HepG2 (cell line): ENCODE measurements at regions not wholly inside any gene's neighbourhood (a gene's known extent, or its start where the extent isn't known, plus 50 kb on each side); places are given as distances from the start of the nearest gene placed in this dataset.

Source experiments
- ATAC-seq: fragments of 200-7000 bp; cut with Tn5 transposase; 3 replicates; pipeline ENCODE4 v1.9.1; 2020; ENCODE audit warnings: mild to moderate bottlenecking, moderate library complexity
- BruUV-seq: library from RNA; stranded (reverse); fragments of 400-500 nt; replicated peaks from 2 replicates; lab custom pipeline; 2021; lab: Mats Ljungman, UMichigan
- CTCF ChIA-PET: fragments of 300-600 bp; formaldehyde crosslinking; extraction: SDS; loops from one replicate; lab custom pipeline; 2021; ENCODE audit warnings: low total read pairs, inconsistent platforms, low intra/inter-chr PET ratio; lab: Yijun Ruan, JAX
- POLR2A ChIA-PET: fragments of 350-600 bp; sonication (Branson Sonifier 250); formaldehyde crosslinking; loops from one replicate; lab custom pipeline; 2020; ENCODE audit warnings: antibody characterized with exemption, inconsistent platforms; lab: Yijun Ruan, JAX
- DNase-seq: peaks from one replicate; pipeline ENCODE4 v3.0.0-alpha.2; 2015; ENCODE audit warnings: low spot score
- FAIRE-seq: peaks from 3 replicates; lab custom pipeline; 2011; peaks lifted over from hg19 to GRCh38; lab: Jason Lieb, UNC
- H2AFZ ChIP-seq: one replicate; pipeline ENCODE4 v1.6.1; 2011; ENCODE audit warnings: low read length, inconsistent platforms
- H3K27ac ChIP-seq: fragments of 300-600 bp; 3 replicates; pipeline ENCODE4 v1.8.0; 2011; ENCODE audit warnings: mixed run types, mild to moderate bottlenecking, mixed read lengths, low read length, inconsistent platforms; ENCODE audit not compliant: insufficient read depth; ENCODE audit errors: extremely low read length
- H3K27me3 ChIP-seq, 2 experiments: fragments of 200-600 bp in 1 of 2; 2 replicates in 1 of 2; 3 replicates in 1 of 2; pipeline versions ENCODE4 v1.6.0 to v1.8.0; 2011; ENCODE audit warnings: low read length in 2 of 2, mild to moderate bottlenecking in 2 of 2, moderate library complexity in 2 of 2, inconsistent platforms in 1 of 2; ENCODE audit not compliant: insufficient read depth in 2 of 2, control insufficient read depth in 1 of 2
- H3K36me3 ChIP-seq, 2 experiments: fragments of 200-600 bp in 1 of 2; replicated peaks in 1 of 2; 2 replicates in 1 of 2; 3 replicates in 1 of 2; pipeline versions ENCODE4 v1.5.1 to v1.8.0; 2011; ENCODE audit warnings: low read length in 2 of 2, inconsistent platforms in 1 of 2; ENCODE audit not compliant: insufficient read depth in 2 of 2, control insufficient read depth in 1 of 2
- H3K4me1 ChIP-seq: 2 replicates; pipeline ENCODE4 v1.5.1; 2012; ENCODE audit warnings: low read length, inconsistent platforms; ENCODE audit not compliant: insufficient read depth
- H3K4me2 ChIP-seq: 2 replicates; pipeline ENCODE4 v1.6.0; 2011; ENCODE audit warnings: low read depth, low read length, inconsistent platforms
- H3K4me3 ChIP-seq, 3 experiments: fragments of 200-600 bp in 1 of 3; sonication (generic), shearing (Covaris generic) in 1 of 3; replicated peaks in 1 of 3; 2 replicates each; pipeline ENCODE4 v1.5.1; 2011 to 2016; ENCODE audit warnings: low read length in 3 of 3, inconsistent platforms in 2 of 3, low read depth in 2 of 3, mild to moderate bottlenecking in 2 of 3, control low read depth in 1 of 3, mixed read lengths in 1 of 3; ENCODE audit not compliant: insufficient read depth in 1 of 3
- H3K79me2 ChIP-seq: one replicate; pipeline ENCODE4 v1.6.1; 2011; ENCODE audit warnings: low read length, inconsistent platforms; ENCODE audit not compliant: insufficient read depth
- H3K9ac ChIP-seq: 2 replicates; pipeline ENCODE4 v1.6.0; 2011; ENCODE audit warnings: mild to moderate bottlenecking, low read depth, low read length, inconsistent platforms; ENCODE audit not compliant: insufficient read depth
- H3K9me3 ChIP-seq: 2 replicates; pipeline ENCODE4 v1.5.1; 2012; ENCODE audit warnings: mild to moderate bottlenecking, low read length
- H4K20me1 ChIP-seq: 2 replicates; pipeline ENCODE4 v1.6.0; 2011; ENCODE audit warnings: inconsistent platforms, mild to moderate bottlenecking, low read length, moderate library complexity; ENCODE audit not compliant: insufficient read depth
- ATF7 ChIP-seq, 2 experiments: fragments of 450-650 bp in 1 of 2; sonication (generic) in 1 of 2; formaldehyde crosslinking in 1 of 2; IDR thresholded peaks; 2 replicates each; pipeline versions ENCODE4 v1.4.0 to v1.6.1; 2016 to 2020; ENCODE audit warnings: antibody characterized with exemption in 1 of 2, mild to moderate bottlenecking in 1 of 2, missing genetic modification reagents in 1 of 2
- BRCA1 ChIP-seq: sonication (generic); formaldehyde crosslinking; IDR thresholded peaks from 2 replicates; pipeline ENCODE4 v1.4.0; 2020; ENCODE audit warnings: missing genetic modification reagents
- FOXP4 ChIP-seq: sonication (generic); formaldehyde crosslinking; IDR thresholded peaks from 2 replicates; pipeline ENCODE4 v1.4.0; 2020; ENCODE audit warnings: missing genetic modification reagents
- IKZF1 ChIP-seq: fragments of 450-650 bp; IDR thresholded peaks from 2 replicates; pipeline ENCODE4 v1.7.1; 2016
- NAIF1 ChIP-seq: sonication (generic); formaldehyde crosslinking; IDR thresholded peaks from 2 replicates; pipeline ENCODE4 v1.5.0; 2020; ENCODE audit warnings: mild to moderate bottlenecking, missing genetic modification reagents, borderline replicate concordance
- NR2F6 ChIP-seq, 2 experiments: IDR thresholded peaks; 2 replicates each; pipeline ENCODE4 v1.6.1; 2016; ENCODE audit warnings: antibody characterized with exemption in 1 of 2, mild to moderate bottlenecking in 1 of 2
- PCBP2 ChIP-seq: fragments of 200-400 bp; formaldehyde crosslinking; optimal IDR thresholded peaks from 2 replicates; pipeline ENCODE3; 2018; ENCODE audit warnings: low read length, low read depth; ENCODE audit not compliant: poor library complexity, severe bottlenecking
- PREB ChIP-seq: sonication (generic); formaldehyde crosslinking; IDR thresholded peaks from 2 replicates; pipeline ENCODE4 v1.4.0; 2020; ENCODE audit warnings: missing genetic modification reagents
- REL ChIP-seq: sonication (generic); formaldehyde crosslinking; conservative IDR thresholded peaks from 2 replicates; pipeline ENCODE4 v1.8.0; 2022; ENCODE audit warnings: mild to moderate bottlenecking, missing genetic modification reagents, moderate library complexity
- THAP7 ChIP-seq: sonication (generic); formaldehyde crosslinking; IDR thresholded peaks from 2 replicates; pipeline ENCODE4 v1.8.1; 2023; ENCODE audit warnings: mild to moderate bottlenecking, missing genetic modification reagents
- ZFP36L1 ChIP-seq: sonication (generic); formaldehyde crosslinking; IDR thresholded peaks from 2 replicates; pipeline ENCODE4 v1.8.0; 2022; ENCODE audit warnings: mild to moderate bottlenecking, missing genetic modification reagents, moderate library complexity
- ZNF142 ChIP-seq: sonication (generic); formaldehyde crosslinking; IDR thresholded peaks from 2 replicates; pipeline ENCODE4 v1.4.0; 2020; ENCODE audit warnings: missing genetic modification reagents
- ZNF468 ChIP-seq: sonication (generic); formaldehyde crosslinking; IDR thresholded peaks from 2 replicates; pipeline ENCODE4 v1.8.0; 2022; ENCODE audit warnings: mild to moderate bottlenecking, moderate library complexity, missing genetic modification reagents
- WGBS: methylation state at CpG from one replicate; pipeline ENCODE4 v1.1.6; 2017; ENCODE audit warnings: low lambda C conversion rate; 5-methylcytosine and 5-hydroxymethylcytosine counted together
- in situ Hi-C: cut with HindIII; loops from 2 replicates; pipeline ENCODE4 v1.10.0; 2017; ENCODE audit warnings: low pct_unique_long_range_greater_than_20kb; ENCODE audit not compliant: extremely low pct_ligation_motif_present
- intact Hi-C: fragments of 100-400 bp; cut with micrococcal nuclease; formaldehyde crosslinking; loops from one replicate; pipeline ENCODE4 v1.10.0; 2022; ENCODE audit not compliant: unreplicated experiment

- Histone ChIP-seq H3K27ac (no peak overlapping the region), H3K4me3 (no peak overlapping the region), H3K4me1 (no peaks in the 10 kb centered on the region), H3K27me3 (peaks cover 0 to 14% of the 10 kb centered on the region in 2 experiments; a peak in 3 of 5 replicates), H3K9me3 (peaks cover 6% of the 10 kb centered on the region; the same call in 1 of the 2 replicates), H3K36me3 (no peaks in the 10 kb centered on the region), H3K4me2 (no peak overlapping the region), H3K9ac (no peak overlapping the region), H2AFZ (no peak overlapping the region), H4K20me1 (no peaks in the 10 kb centered on the region), H3K79me2 (no peaks in the 10 kb centered on the region)
- no peak for FAIRE-seq
- TF ChIP-seq ATF7 (IDR thresholded peaks at IDR 0.05) (no peak), ATF7 (CRISPR knock-in tag; IDR thresholded peaks at IDR 0.05) (no peak), ZFP36L1 (CRISPR knock-in tag) (no peak), ZNF468 (CRISPR knock-in tag) (no peak), THAP7 (no peak), PREB (no peak), NR2F6 (IDR thresholded peaks at IDR 0.05) (no peak), NR2F6 (CRISPR knock-in tag; IDR thresholded peaks at IDR 0.05) (no peak), PCBP2 (no peak), REL (no peak), BRCA1 (no peak), IKZF1 (no peak), ZNF142 (CRISPR knock-in tag) (no peak), NAIF1 (CRISPR knock-in tag) (no peak), FOXP4 (CRISPR knock-in tag) (no peak)
- BruUV-seq, result no TSS peak
- 3% methylated on average over 5 of the region's 7 CpGs for WGBS
- intact Hi-C loops (no loop called here), in situ Hi-C loops (no loop called here)
- CTCF ChIA-PET, result no interaction called here
- POLR2A ChIA-PET, result no interaction called here
- no peak for ATAC-seq
- no peak for DNase-seq
These were observed 91.1 kb downstream of the TEX36 start for GRCh38 chr10:125591886-125592285.
